Gastroesophageal sphincter (tissue), 3 donors: ENCODE measurements at regions not wholly inside any gene's neighbourhood (a gene's known extent, or its start where the extent isn't known, plus 50 kb on each side); places are given as distances from the start of the nearest gene placed in this dataset.

Source experiments
- CTCF ChIP-seq, 4 experiments: fragments of 200-600 bp in 2 of 4; fragments of 450-650 bp in 2 of 4; sonication (generic) in 1 of 4; IDR thresholded peaks; one replicate each; pipeline ENCODE4 v1.5.1; 2017 to 2019; ENCODE audit warnings: antibody characterized with exemption in 4 of 4, mild to moderate bottlenecking in 2 of 4, moderate library complexity in 2 of 4
- EP300 ChIP-seq: sonication (generic); formaldehyde crosslinking; IDR thresholded peaks from one replicate; pipeline ENCODE4 v1.6.1; 2017; ENCODE audit warnings: antibody characterized with exemption, mild to moderate bottlenecking
- POLR2A ChIP-seq, 2 donors: fragments of 450-650 bp; IDR thresholded peaks; one replicate each; pipeline ENCODE4 v1.6.1; 2017; ENCODE audit warnings: antibody characterized with exemption in 2 of 2, mild to moderate bottlenecking in 2 of 2, moderate library complexity in 1 of 2
- POLR2AphosphoS5 ChIP-seq: sonication (generic); formaldehyde crosslinking; IDR thresholded peaks from one replicate; pipeline ENCODE4 v1.6.1; 2017; ENCODE audit warnings: antibody characterized with exemption

DNA sequence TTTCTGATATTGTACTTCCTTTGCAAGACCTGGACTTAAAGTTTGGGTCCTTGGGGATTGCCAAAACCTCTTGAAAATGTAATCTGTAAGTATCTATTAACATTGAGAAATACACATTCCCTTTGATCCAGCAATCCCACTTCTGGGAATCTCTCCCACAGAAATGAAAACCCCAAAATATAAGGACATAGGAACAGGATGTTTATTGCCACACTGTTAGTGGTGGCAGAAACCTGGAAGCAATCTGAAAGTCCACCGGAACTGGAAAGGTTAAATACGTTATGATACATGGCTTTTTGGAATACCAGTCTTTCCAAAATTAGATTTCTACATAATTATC is 71.2 kb upstream of the STX18 start:
- TF ChIP-seq CTCF (IDR thresholded peaks at IDR 0.05) = no peak
- TF ChIP-seq POLR2A (IDR thresholded peaks at IDR 0.05) = no peak
- no peak for TF ChIP-seq EP300
- TF ChIP-seq POLR2AphosphoS5 = no peak
